ENCODE measurements at regions not wholly inside any gene's neighbourhood (a gene's known extent, or its start where the extent isn't known, plus 50 kb on each side); places are given as distances from the start of the nearest gene placed in this dataset.

- Mint-ChIP-seq H3K27me3 (no peaks in the 10 kb centered on the region), H3K4me1 (no peaks in the 10 kb centered on the region), H3K27ac (no peak overlapping the region), H3K4me3 (no peak overlapping the region), H3K9me3 (ENCODE audit: insufficient read depth) (no peaks in the 10 kb centered on the region)
- ChIA-PET CTCF (no interaction called here), POLR2A (no interaction called here)
- Histone ChIP-seq H3K27me3 (replicated peaks in 1 of 4; ENCODE audit: control extremely low read depth in 1 of 4, control insufficient read depth in 3 of 4, insufficient read depth in 4 of 4, low read length in 3 of 4) (no peaks in the 10 kb centered on the region), H3K9me3 (ENCODE audit: control extremely low read depth in 1 of 3, control insufficient read depth in 2 of 3, insufficient read depth in 1 of 3, low read length in 2 of 3) (peaks cover 0 to 25% (median 0%) of the 10 kb centered on the region in 3 donors), H4K20me1 (ENCODE audit: control insufficient read depth, insufficient read depth, low read length, poor library complexity, severe bottlenecking) (no peaks in the 10 kb centered on the region), H3K79me2 (ENCODE audit: control insufficient read depth, insufficient read depth, low read length) (no peaks in the 10 kb centered on the region), H3K36me3 (replicated peaks in 1 of 2; ENCODE audit: control extremely low read depth in 1 of 2, control insufficient read depth in 1 of 2, extremely low read depth in 1 of 2, insufficient read depth in 2 of 2, low read length in 1 of 2) (no peaks in the 10 kb centered on the region), H3K4me2 (replicated peaks; ENCODE audit: low read depth, low read length, poor library complexity, severe bottlenecking) (no peak overlapping the region), H3K4me1 (ENCODE audit: control insufficient read depth in 2 of 2, insufficient read depth in 2 of 2, low read length in 2 of 2) (no peaks in the 10 kb centered on the region), H2AFZ (ENCODE audit: insufficient read depth, low read depth, low read length, poor library complexity, severe bottlenecking) (no peak overlapping the region), H3K4me3 (ENCODE audit: control extremely low read depth in 1 of 5, extremely low read depth in 1 of 5, insufficient read depth in 1 of 5, low read depth in 2 of 5, low read length in 4 of 5) (no peak overlapping the region), H3K9ac (ENCODE audit: low read length) (no peak overlapping the region), H3K27ac (ENCODE audit: low read length in 2 of 2) (no peak overlapping the region)
- intact Hi-C loops (cut with micrococcal nuclease) = no loop called here
- WGBS (ENCODE audit: insufficient coverage) = 95% methylated on average over 8 of the region's 18 CpGs
- TF ChIP-seq EZH2 (IDR thresholded peaks at IDR 0.05; ENCODE audit: borderline replicate concordance, insufficient read depth, low read depth, low read length, poor library complexity, severe bottlenecking) (no peak), CTCF (IDR thresholded peaks at IDR 0.05) (no peak)
- ATAC-seq (ENCODE audit: low read depth) = no peak
- DNase-seq = no peak
Measured at GRCh38 chr5:3288325-3288724, 307.3 kb upstream of the IRX1 start.

- Histone ChIP-seq H3K9me3 (ENCODE audit: control extremely low read depth in 1 of 3, control insufficient read depth in 2 of 3, insufficient read depth in 1 of 3, low read length in 2 of 3) (peaks cover 0 to 27% (median 0%) of the 10 kb centered on the region in 3 donors), H4K20me1 (ENCODE audit: control insufficient read depth, insufficient read depth, low read length, poor library complexity, severe bottlenecking) (no peaks in the 10 kb centered on the region), H3K79me2 (ENCODE audit: control insufficient read depth, insufficient read depth, low read length) (no peaks in the 10 kb centered on the region), H2AFZ (ENCODE audit: insufficient read depth, low read depth, low read length, poor library complexity, severe bottlenecking) (no peak overlapping the region), H3K9ac (ENCODE audit: low read length) (no peak overlapping the region), H3K4me1 (ENCODE audit: control insufficient read depth in 2 of 2, insufficient read depth in 2 of 2, low read length in 2 of 2) (no peaks in the 10 kb centered on the region), H3K27ac (ENCODE audit: low read length in 2 of 2) (no peak overlapping the region), H3K36me3 (replicated peaks in 1 of 2; ENCODE audit: control extremely low read depth in 1 of 2, control insufficient read depth in 1 of 2, extremely low read depth in 1 of 2, insufficient read depth in 2 of 2, low read length in 1 of 2) (no peaks in the 10 kb centered on the region), H3K4me2 (replicated peaks; ENCODE audit: low read depth, low read length, poor library complexity, severe bottlenecking) (no peak overlapping the region), H3K27me3 (replicated peaks in 1 of 4; ENCODE audit: control extremely low read depth in 1 of 4, control insufficient read depth in 3 of 4, insufficient read depth in 4 of 4, low read length in 3 of 4) (no peaks in the 10 kb centered on the region), H3K4me3 (ENCODE audit: control extremely low read depth in 1 of 5, extremely low read depth in 1 of 5, insufficient read depth in 1 of 5, low read depth in 2 of 5, low read length in 4 of 5) (no peak overlapping the region)
- WGBS (ENCODE audit: insufficient coverage) = 76% methylated on average over 9 of the region's 9 CpGs
- intact Hi-C loops (cut with micrococcal nuclease) = no loop called here
- DNase-seq (no peak), ATAC-seq (ENCODE audit: low read depth) (no peak)
- POLR2A ChIA-PET = no interaction called here
- H3K27ac Mint-ChIP-seq = no peak overlapping the region
- no peaks in the 10 kb centered on the region for H3K9me3 Mint-ChIP-seq (ENCODE audit: insufficient read depth)
- H3K27me3 Mint-ChIP-seq = no peaks in the 10 kb centered on the region
- TF ChIP-seq CTCF (IDR thresholded peaks at IDR 0.05) (no peak), EZH2 (IDR thresholded peaks at IDR 0.05; ENCODE audit: borderline replicate concordance, insufficient read depth, low read depth, low read length, poor library complexity, severe bottlenecking) (no peak)
- no peak overlapping the region for H3K4me3 Mint-ChIP-seq
- H3K4me1 Mint-ChIP-seq = no peaks in the 10 kb centered on the region
- CTCF ChIA-PET = no interaction called here
Measured at GRCh38 chr5:3287516-3287915, 308.1 kb upstream of the IRX1 start.
